ENCODE measurements at regions not wholly inside any gene's neighbourhood (a gene's known extent, or its start where the extent isn't known, plus 50 kb on each side); places are given as distances from the start of the nearest gene placed in this dataset.
"Not testable (repeated sequence)": the region's sequence is repeated elsewhere in the genome, so short reads cannot be mapped to it uniquely, and the experiment has no call there.

GRCh38 chr22:11690170-11690569 lies 3837.8 kb upstream of the OR11H1 start:
- intact Hi-C loops (cut with DNase I); H3K27me3 ChIP-seq; DNase-seq; H3K36me3 ChIP-seq; H3K9me3 ChIP-seq; H3K4me1 ChIP-seq; H3K27ac ChIP-seq; H3K4me3 ChIP-seq; ATAC-seq: not testable (repeated sequence)
- WGBS (ENCODE audit: insufficient coverage, low coverage, low lambda C conversion rate, missing lambda C conversion rate): no CpG with 5 or more reads among the region's 1 CpG

- WGBS (ENCODE audit: insufficient coverage, low coverage, low lambda C conversion rate, missing lambda C conversion rate): 55% methylated on average over 12 of the region's 14 CpGs
- H3K9me3 ChIP-seq; H3K27ac ChIP-seq; H3K4me3 ChIP-seq; H3K27me3 ChIP-seq; intact Hi-C loops (cut with DNase I); H3K4me1 ChIP-seq; ATAC-seq; H3K36me3 ChIP-seq: not testable (repeated sequence)
- peak in 1 of 3 donors; percentile 50 for DNase-seq
These were observed 3824.4 kb upstream of the OR11H1 start for GRCh38 chr22:11703588-11703987.

GRCh38 chr22:11706826-11707225 lies 3821.2 kb upstream of the OR11H1 start:
- H3K36me3 ChIP-seq; DNase-seq; H3K9me3 ChIP-seq; H3K27me3 ChIP-seq; H3K4me3 ChIP-seq; intact Hi-C loops (cut with DNase I); H3K27ac ChIP-seq; ATAC-seq; H3K4me1 ChIP-seq: not testable (repeated sequence)
- 82% methylated on average over 12 of the region's 35 CpGs for WGBS (ENCODE audit: insufficient coverage, low coverage, low lambda C conversion rate, missing lambda C conversion rate)
